WERI-Rb-1 (cell line): ENCODE measurements at regions not wholly inside any gene's neighbourhood (a gene's known extent, or its start where the extent isn't known, plus 50 kb on each side); places are given as distances from the start of the nearest gene placed in this dataset.

Source experiments
- DNase-seq: peaks from one replicate; pipeline ENCODE4 v3.0.0-alpha.2; 2020
- H3K27ac ChIP-seq: fragments of 250-450 bp; sonication (Bioruptor Pico); 2 replicates; pipeline ENCODE4 v1.5.1; 2020; ENCODE audit warnings: mild to moderate bottlenecking, moderate library complexity
- H3K27me3 ChIP-seq: fragments of 250-450 bp; sonication (Bioruptor Pico); 2 replicates; pipeline ENCODE4 v1.5.1; 2021; ENCODE audit warnings: mild to moderate bottlenecking, low read depth, moderate library complexity; ENCODE audit not compliant: insufficient read depth, severe bottlenecking
- H3K36me3 ChIP-seq: fragments of 250-450 bp; sonication (Bioruptor Pico); 2 replicates; pipeline ENCODE4 v1.5.1; 2020; ENCODE audit warnings: mild to moderate bottlenecking, moderate library complexity
- H3K4me3 ChIP-seq: 2 replicates; pipeline ENCODE4 v1.5.1; 2011; ENCODE audit warnings: low read depth, mild to moderate bottlenecking, control low read depth, low read length
- H3K9me3 ChIP-seq: fragments of 250-450 bp; sonication (Bioruptor Pico); 2 replicates; pipeline ENCODE4 v1.5.1; 2021; ENCODE audit warnings: mild to moderate bottlenecking, moderate library complexity; ENCODE audit not compliant: severe bottlenecking
- CTCF ChIP-seq: IDR thresholded peaks from 2 replicates; pipeline ENCODE4 v1.5.1; 2011; ENCODE audit warnings: low read depth, mild to moderate bottlenecking, control low read depth, inconsistent platforms, low read length

- no peak for TF ChIP-seq CTCF
- H3K36me3 ChIP-seq = no peaks in the 10 kb centered on the region
- H3K9me3 ChIP-seq = no peaks in the 10 kb centered on the region
- no peak overlapping the region for H3K27ac ChIP-seq
- H3K4me3 ChIP-seq = no peak overlapping the region
- no peaks in the 10 kb centered on the region for H3K27me3 ChIP-seq
- no peak for DNase-seq
Measured at GRCh38 chr4:141449927-141450326, 186.5 kb upstream of the IL15 start.

GRCh38 chr4:141455651-141456050 is 180.7 kb upstream of the IL15 start:
- TF ChIP-seq CTCF = no peak

GRCh38 chr4:141457653-141458052 is 178.7 kb upstream of the IL15 start:
- no peak overlapping the region for H3K27ac ChIP-seq
- no peaks in the 10 kb centered on the region for H3K9me3 ChIP-seq
- no peak for TF ChIP-seq CTCF
- DNase-seq = no peak
- H3K4me3 ChIP-seq = no peak overlapping the region
- no peaks in the 10 kb centered on the region for H3K27me3 ChIP-seq
- no peaks in the 10 kb centered on the region for H3K36me3 ChIP-seq

More at GRCh38 chr4:141455651-141456050, 180.7 kb upstream of the IL15 start:
- Histone ChIP-seq H3K27me3 (no peaks in the 10 kb centered on the region), H3K36me3 (no peaks in the 10 kb centered on the region), H3K9me3 (no peaks in the 10 kb centered on the region), H3K27ac (no peak overlapping the region), H3K4me3 (no peak overlapping the region)
- DNase-seq = no peak

GRCh38 chr4:141458501-141458900 is 177.9 kb upstream of the IL15 start:
- Histone ChIP-seq H3K4me3 (no peak overlapping the region), H3K36me3 (no peaks in the 10 kb centered on the region), H3K9me3 (no peaks in the 10 kb centered on the region), H3K27ac (no peak overlapping the region), H3K27me3 (no peaks in the 10 kb centered on the region)
- no peak for TF ChIP-seq CTCF
- DNase-seq = peak; percentile 27

- no peak overlapping the region for H3K4me3 ChIP-seq
- H3K27me3 ChIP-seq = no peaks in the 10 kb centered on the region
- no peaks in the 10 kb centered on the region for H3K9me3 ChIP-seq
- DNase-seq = no peak
- no peak overlapping the region for H3K27ac ChIP-seq
- no peak for TF ChIP-seq CTCF
- no peaks in the 10 kb centered on the region for H3K36me3 ChIP-seq
Measured at GRCh38 chr4:141459020-141459419, 177.4 kb upstream of the IL15 start.

GRCh38 chr4:141462361-141462760 is 174.0 kb upstream of the IL15 start:
- TF ChIP-seq CTCF = no peak

More at GRCh38 chr4:141462361-141462760, 174.0 kb upstream of the IL15 start:
- Histone ChIP-seq H3K4me3 (no peak overlapping the region), H3K27ac (no peak overlapping the region), H3K9me3 (no peaks in the 10 kb centered on the region), H3K36me3 (no peaks in the 10 kb centered on the region), H3K27me3 (no peaks in the 10 kb centered on the region)
- no peak for DNase-seq
